GM18867 (cell line): ENCODE measurements at regions not wholly inside any gene's neighbourhood (a gene's known extent, or its start where the extent isn't known, plus 50 kb on each side); places are given as distances from the start of the nearest gene placed in this dataset.

Source experiments
- ATAC-seq: cut with Tn5 transposase; IDR thresholded peaks from one replicate; pipeline ENCODE4 v1.9.1; 2021; ENCODE audit warnings: mild to moderate bottlenecking, moderate library complexity; ENCODE audit not compliant: unreplicated experiment

- ATAC-seq = no peak
These were observed 454.3 kb upstream of the JARID2 start for GRCh38 chr6:14791526-14791925.

- ATAC-seq = no peak
These were observed 453.5 kb upstream of the JARID2 start for GRCh38 chr6:14792118-14792955.

- no peak for ATAC-seq
These were observed 450.4 kb upstream of the JARID2 start for GRCh38 chr6:14795451-14795850.

- no peak for ATAC-seq
These were observed 448.7 kb upstream of the JARID2 start for GRCh38 chr6:14796974-14797762.

GRCh38 chr6:14797875-14798593 is 447.8 kb upstream of the JARID2 start:
- ATAC-seq = no peak

- no peak for ATAC-seq
These were observed 447.3 kb upstream of the JARID2 start for GRCh38 chr6:14798594-14798982.

GRCh38 chr6:14798996-14799588 is 446.8 kb upstream of the JARID2 start:
- no peak for ATAC-seq

- ATAC-seq = peak; percentile 70
These were observed 445.9 kb upstream of the JARID2 start for GRCh38 chr6:14799928-14800327.

GRCh38 chr6:14802514-14803160 is 443.2 kb upstream of the JARID2 start:
- ATAC-seq = no peak

GRCh38 chr6:14804001-14804784 is 441.7 kb upstream of the JARID2 start:
- no peak for ATAC-seq

- ATAC-seq = no peak
These were observed 441.1 kb upstream of the JARID2 start for GRCh38 chr6:14804785-14805210.

GRCh38 chr6:14806101-14806500 is 439.8 kb upstream of the JARID2 start:
- ATAC-seq = no peak

- no peak for ATAC-seq
These were observed 438.7 kb upstream of the JARID2 start for GRCh38 chr6:14807130-14807529.

GRCh38 chr6:14807971-14808370 is 437.9 kb upstream of the JARID2 start:
- no peak for ATAC-seq

- no peak for ATAC-seq
These were observed 435.8 kb upstream of the JARID2 start for GRCh38 chr6:14810021-14810420.

GRCh38 chr6:14811775-14812428 is 434.0 kb upstream of the JARID2 start:
- ATAC-seq = no peak

GRCh38 chr6:14814016-14814415 is 431.9 kb upstream of the JARID2 start:
- no peak for ATAC-seq

GRCh38 chr6:14816116-14816859 is 429.6 kb upstream of the JARID2 start:
- no peak for ATAC-seq

- ATAC-seq = no peak
These were observed 428.8 kb upstream of the JARID2 start for GRCh38 chr6:14817074-14817473.
